ENCODE measurements at regions not wholly inside any gene's neighbourhood (a gene's known extent, or its start where the extent isn't known, plus 50 kb on each side); places are given as distances from the start of the nearest gene placed in this dataset.

- Histone ChIP-seq H3K27ac (replicated peaks) (no peak overlapping the region), H3K4me3 (replicated peaks; ENCODE audit: insufficient read depth, low read length) (no peak overlapping the region), H3K27me3 (ENCODE audit: insufficient read depth, poor library complexity, severe bottlenecking) (no peaks in the 10 kb centered on the region)
- TF ChIP-seq SPI1 (IDR thresholded peaks at IDR 0.05; ENCODE audit: borderline replicate concordance, low read depth) = peak; percentile 14; the same call in 1 of the 2 replicates
- TF ChIP-seq CTCF (IDR thresholded peaks at IDR 0.05; ENCODE audit: insufficient read depth, low read length) = peak; percentile 23
- TF ChIP-seq REST (IDR thresholded peaks at IDR 0.05; ENCODE audit: insufficient replicate concordance, low read depth) = no peak
- TF ChIP-seq POLR2AphosphoS5 (IDR thresholded peaks at IDR 0.05; ENCODE audit: low read depth) = no peak
- no peak for DNase-seq (ENCODE audit: low read depth in 1 of 2, low spot score in 1 of 2)
These were observed 84.1 kb downstream of the TNFAIP3 start for GRCh38 chr6:137951064-137951597.

- TF ChIP-seq SPI1 (IDR thresholded peaks at IDR 0.05; ENCODE audit: borderline replicate concordance, low read depth) (no peak), GABPA (IDR thresholded peaks at IDR 0.05; ENCODE audit: low read depth) (no peak), CTCF (IDR thresholded peaks at IDR 0.05; ENCODE audit: insufficient read depth, low read length) (no peak), POLR2AphosphoS5 (IDR thresholded peaks at IDR 0.05; ENCODE audit: low read depth) (no peak), REST (IDR thresholded peaks at IDR 0.05; ENCODE audit: insufficient replicate concordance, low read depth) (no peak)
These were observed 85.2 kb downstream of the TNFAIP3 start for GRCh38 chr6:137952247-137952646.

GRCh38 chr6:137953761-137954160 is 86.7 kb downstream of the TNFAIP3 start:
- no peak for TF ChIP-seq REST (IDR thresholded peaks at IDR 0.05; ENCODE audit: insufficient replicate concordance, low read depth)
- no peak for TF ChIP-seq GABPA (IDR thresholded peaks at IDR 0.05; ENCODE audit: low read depth)
- no peak for TF ChIP-seq SPI1 (IDR thresholded peaks at IDR 0.05; ENCODE audit: borderline replicate concordance, low read depth)
- TF ChIP-seq CTCF (IDR thresholded peaks at IDR 0.05; ENCODE audit: insufficient read depth, low read length) = no peak
- TF ChIP-seq POLR2AphosphoS5 (IDR thresholded peaks at IDR 0.05; ENCODE audit: low read depth) = no peak
- Histone ChIP-seq H3K27me3 (ENCODE audit: insufficient read depth, poor library complexity, severe bottlenecking) (no peaks in the 10 kb centered on the region), H3K27ac (replicated peaks) (no peak overlapping the region), H3K4me3 (replicated peaks; ENCODE audit: insufficient read depth, low read length) (no peak overlapping the region)
- DNase-seq (ENCODE audit: low read depth in 1 of 2, low spot score in 1 of 2) = no peak

More at GRCh38 chr6:137952247-137952646, 85.2 kb downstream of the TNFAIP3 start:
- H3K27me3 ChIP-seq (ENCODE audit: insufficient read depth, poor library complexity, severe bottlenecking) = no peaks in the 10 kb centered on the region
- DNase-seq (ENCODE audit: low read depth in 1 of 2, low spot score in 1 of 2) = no peak
- H3K27ac ChIP-seq (replicated peaks) = no peak overlapping the region
- no peak overlapping the region for H3K4me3 ChIP-seq (replicated peaks; ENCODE audit: insufficient read depth, low read length)
